ENCODE measurements at regions not wholly inside any gene's neighbourhood (a gene's known extent, or its start where the extent isn't known, plus 50 kb on each side); places are given as distances from the start of the nearest gene placed in this dataset.

DNA sequence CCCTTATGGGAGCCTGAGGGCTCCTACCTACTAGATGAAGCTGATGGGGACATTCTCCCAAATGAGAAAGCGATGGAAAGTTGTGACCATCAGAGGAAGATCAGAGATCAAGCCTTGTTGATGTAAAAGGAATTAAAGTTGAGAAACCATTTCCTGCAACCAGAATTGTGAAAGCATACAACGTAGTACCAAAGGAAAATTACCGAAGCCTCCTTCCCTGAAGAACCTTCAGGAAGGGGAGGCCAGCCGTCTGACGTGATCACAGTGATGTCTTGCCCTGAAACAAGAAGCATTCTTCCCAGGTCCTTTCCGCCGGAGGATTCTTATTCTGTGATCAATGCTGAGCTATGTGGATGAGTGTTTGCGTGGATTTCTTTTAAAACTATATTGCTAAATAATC, 211.6 kb upstream of the TNP1 start:
- H2AFZ ChIP-seq (ENCODE audit: insufficient read depth, low read depth, low read length, poor library complexity, severe bottlenecking), result no peak overlapping the region
- H3K4me1 ChIP-seq (ENCODE audit: control insufficient read depth in 1 of 2, insufficient read depth in 2 of 2, low read length in 2 of 2), result peaks cover 12 to 13% of the 10 kb centered on the region in 2 donors
- peaks cover 30% of the 10 kb centered on the region for H3K4me1 Mint-ChIP-seq
- no peaks in the 10 kb centered on the region for H3K79me2 ChIP-seq (ENCODE audit: insufficient read depth, low read length)
- H3K4me3 ChIP-seq (replicated peaks in 1 of 3; ENCODE audit: low read depth in 2 of 3, low read length in 3 of 3), result no peak overlapping the region
- H3K9me3 ChIP-seq (replicated peaks in 1 of 2; ENCODE audit: control insufficient read depth in 1 of 2, insufficient read depth in 1 of 2, low read length in 2 of 2), result no peaks in the 10 kb centered on the region
- no peaks in the 10 kb centered on the region for H4K20me1 ChIP-seq (ENCODE audit: insufficient read depth, low read length)
- no peak overlapping the region for H3K9ac ChIP-seq (ENCODE audit: insufficient read depth, low read length, poor library complexity, severe bottlenecking)
- intact Hi-C loops (cut with micrococcal nuclease), result no loop called here
- no peaks in the 10 kb centered on the region for H3K36me3 ChIP-seq (replicated peaks in 1 of 2; ENCODE audit: control insufficient read depth in 1 of 2, insufficient read depth in 2 of 2, low read length in 2 of 2)
- peak overlapping the region in 5 of 7 donors; percentile 22 to 73 (median 61) for H3K27ac Mint-ChIP-seq
- no CpG with 5 or more reads among the region's 8 CpGs for WGBS (ENCODE audit: insufficient coverage)
- DNase-seq, result peak in 2 of 3 donors; percentile 13 to 36
- H3K27ac ChIP-seq (ENCODE audit: low read depth in 1 of 2, low read length in 2 of 2), result no peak overlapping the region
- TF ChIP-seq, protein P1, sequence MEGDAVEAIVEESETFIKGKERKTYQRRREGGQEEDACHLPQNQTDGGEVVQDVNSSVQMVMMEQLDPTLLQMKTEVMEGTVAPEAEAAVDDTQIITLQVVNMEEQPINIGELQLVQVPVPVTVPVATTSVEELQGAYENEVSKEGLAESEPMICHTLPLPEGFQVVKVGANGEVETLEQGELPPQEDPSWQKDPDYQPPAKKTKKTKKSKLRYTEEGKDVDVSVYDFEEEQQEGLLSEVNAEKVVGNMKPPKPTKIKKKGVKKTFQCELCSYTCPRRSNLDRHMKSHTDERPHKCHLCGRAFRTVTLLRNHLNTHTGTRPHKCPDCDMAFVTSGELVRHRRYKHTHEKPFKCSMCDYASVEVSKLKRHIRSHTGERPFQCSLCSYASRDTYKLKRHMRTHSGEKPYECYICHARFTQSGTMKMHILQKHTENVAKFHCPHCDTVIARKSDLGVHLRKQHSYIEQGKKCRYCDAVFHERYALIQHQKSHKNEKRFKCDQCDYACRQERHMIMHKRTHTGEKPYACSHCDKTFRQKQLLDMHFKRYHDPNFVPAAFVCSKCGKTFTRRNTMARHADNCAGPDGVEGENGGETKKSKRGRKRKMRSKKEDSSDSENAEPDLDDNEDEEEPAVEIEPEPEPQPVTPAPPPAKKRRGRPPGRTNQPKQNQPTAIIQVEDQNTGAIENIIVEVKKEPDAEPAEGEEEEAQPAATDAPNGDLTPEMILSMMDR (IDR thresholded peaks at IDR 0.05), result no peak
- H3K36me3 Mint-ChIP-seq, result no peaks in the 10 kb centered on the region
- H3K27me3 Mint-ChIP-seq (ENCODE audit: low read depth in 3 of 3), result peaks cover 3 to 6% (median 6%) of the 10 kb centered on the region in 3 donors
- peaks cover 0 to 7% (median 0%) of the 10 kb centered on the region in 7 donors for H3K9me3 Mint-ChIP-seq
- H3K4me3 Mint-ChIP-seq, result peak overlapping the region; percentile 32 to 47
- no peaks in the 10 kb centered on the region for H3K27me3 ChIP-seq (ENCODE audit: control insufficient read depth in 2 of 2, insufficient read depth in 2 of 2, low read length in 2 of 2)
- H3K4me2 ChIP-seq (replicated peaks; ENCODE audit: extremely low read depth, low read length, poor library complexity, severe bottlenecking), result peak overlapping the region; percentile 2

DNA sequence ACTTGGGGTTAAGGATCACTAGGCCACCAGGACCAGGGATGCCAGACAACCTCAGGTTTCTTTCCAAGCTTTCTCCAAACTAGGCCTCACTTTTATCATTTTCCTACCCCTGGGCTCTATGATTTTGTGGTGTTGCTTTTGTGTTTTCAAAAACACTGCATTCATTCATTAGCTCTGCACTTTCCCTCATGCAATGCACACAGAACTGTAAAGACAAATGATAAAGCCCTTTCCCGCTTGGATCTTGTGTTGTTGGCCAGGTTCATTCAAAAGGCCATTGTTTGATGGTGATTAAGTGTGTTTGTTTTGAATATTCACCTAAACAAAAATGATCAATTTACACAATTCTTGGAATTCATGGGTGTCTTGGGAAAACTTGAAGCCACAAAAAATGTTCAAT, 210.7 kb upstream of the TNP1 start:
- peaks cover 37% of the 10 kb centered on the region for H3K4me1 Mint-ChIP-seq
- Histone ChIP-seq H3K27ac (ENCODE audit: low read depth in 1 of 2, low read length in 2 of 2) (no peak overlapping the region), H4K20me1 (ENCODE audit: insufficient read depth, low read length) (no peaks in the 10 kb centered on the region), H3K27me3 (ENCODE audit: control insufficient read depth in 2 of 2, insufficient read depth in 2 of 2, low read length in 2 of 2) (no peaks in the 10 kb centered on the region), H3K4me2 (replicated peaks; ENCODE audit: extremely low read depth, low read length, poor library complexity, severe bottlenecking) (no peak overlapping the region), H3K4me3 (replicated peaks in 1 of 3; ENCODE audit: low read depth in 2 of 3, low read length in 3 of 3) (no peak overlapping the region), H2AFZ (ENCODE audit: insufficient read depth, low read depth, low read length, poor library complexity, severe bottlenecking) (no peak overlapping the region), H3K9ac (ENCODE audit: insufficient read depth, low read length, poor library complexity, severe bottlenecking) (no peak overlapping the region), H3K4me1 (ENCODE audit: control insufficient read depth in 1 of 2, insufficient read depth in 2 of 2, low read length in 2 of 2) (peaks cover 17 to 20% of the 10 kb centered on the region in 2 donors), H3K9me3 (replicated peaks in 1 of 2; ENCODE audit: control insufficient read depth in 1 of 2, insufficient read depth in 1 of 2, low read length in 2 of 2) (no peaks in the 10 kb centered on the region), H3K36me3 (replicated peaks in 1 of 2; ENCODE audit: control insufficient read depth in 1 of 2, insufficient read depth in 2 of 2, low read length in 2 of 2) (no peaks in the 10 kb centered on the region), H3K79me2 (ENCODE audit: insufficient read depth, low read length) (no peaks in the 10 kb centered on the region)
- DNase-seq, result no peak
- TF ChIP-seq, protein P1 (IDR thresholded peaks at IDR 0.05), result no peak
- H3K4me3 Mint-ChIP-seq, result no peak overlapping the region
- intact Hi-C loops (cut with micrococcal nuclease), result no loop called here
- no peak overlapping the region for H3K27ac Mint-ChIP-seq
- peaks cover 0 to 8% (median 2%) of the 10 kb centered on the region in 7 donors for H3K9me3 Mint-ChIP-seq
- no CpG with 5 or more reads among the region's 1 CpG for WGBS (ENCODE audit: insufficient coverage)
- no peaks in the 10 kb centered on the region for H3K36me3 Mint-ChIP-seq
- H3K27me3 Mint-ChIP-seq (ENCODE audit: low read depth in 3 of 3), result peaks cover 3 to 8% (median 6%) of the 10 kb centered on the region in 3 donors

All from CD14-positive monocyte (primary cell).